Neural cell (in vitro differentiated cells): ENCODE measurements at regions not wholly inside any gene's neighbourhood (a gene's known extent, or its start where the extent isn't known, plus 50 kb on each side); places are given as distances from the start of the nearest gene placed in this dataset.

ENCODE experiments used
- CTCF ChIP-seq: fragments of 450-650 bp; IDR thresholded peaks from 2 replicates; pipeline ENCODE4 v1.5.1; 2014; ENCODE audit warnings: antibody characterized with exemption, mild to moderate bottlenecking, moderate library complexity; ENCODE audit not compliant: poor library complexity, severe bottlenecking
- EP300 ChIP-seq: fragments of 450-650 bp; conservative IDR thresholded peaks from 2 replicates; pipeline ENCODE4 v1.6.1; 2014; ENCODE audit warnings: antibody characterized with exemption, mild to moderate bottlenecking, moderate library complexity; ENCODE audit not compliant: poor library complexity, severe bottlenecking
- POLR2AphosphoS5 ChIP-seq: IDR thresholded peaks from 2 replicates; pipeline ENCODE4 v1.6.1; 2012

DNA sequence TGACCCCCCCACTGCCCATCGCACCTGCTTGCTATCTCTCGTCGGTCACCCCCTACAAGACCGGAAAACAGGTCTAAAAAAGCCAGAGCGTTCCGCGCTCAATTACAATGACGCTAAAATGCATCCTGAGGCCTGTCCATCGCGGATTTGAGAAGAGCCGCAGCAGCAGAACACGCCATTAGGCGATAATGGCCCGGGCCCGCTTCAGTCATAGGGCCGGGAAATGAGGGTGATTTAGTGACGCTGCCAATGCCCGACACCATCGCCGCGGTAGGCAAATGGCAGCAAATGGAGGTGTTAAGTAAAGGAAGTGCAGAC is 64.1 kb upstream of the SSX2IP start:
- TF ChIP-seq CTCF (no peak), EP300 (no peak), POLR2AphosphoS5 (no peak)
